Adrenal gland (tissue), 9 donors: ENCODE measurements at regions not wholly inside any gene's neighbourhood (a gene's known extent, or its start where the extent isn't known, plus 50 kb on each side); places are given as distances from the start of the nearest gene placed in this dataset.

Experiments
- DNase-seq, 7 donors: peaks; one replicate each; pipeline ENCODE4 v3.0.0-alpha.2; 2019 to 2020
- H3K27ac ChIP-seq, 5 donors: fragments of 200-600 bp; sonication (generic) in 4 of 5; 1 replicate in 3 of 5; 2 replicates in 2 of 5; pipeline versions ENCODE4 v1.5.1 to v1.8.0; 2016 to 2020; ENCODE audit warnings: mild to moderate bottlenecking in 1 of 5
- H3K27me3 ChIP-seq: fragments of 200-600 bp; 2 replicates; pipeline ENCODE4 v1.8.0; 2021
- H3K36me3 ChIP-seq, 2 donors: fragments of 200-600 bp; replicated peaks in 1 of 2; 1 replicate in 1 of 2; 2 replicates in 1 of 2; pipeline versions ENCODE4 v1.5.1 to v1.8.0; 2018 to 2022
- H3K4me1 ChIP-seq, 2 donors: fragments of 200-600 bp; replicated peaks in 1 of 2; 1 replicate in 1 of 2; 2 replicates in 1 of 2; pipeline versions ENCODE4 v1.5.1 to v1.8.0; 2018 to 2021
- H3K4me3 ChIP-seq, 4 donors: fragments of 200-600 bp; sonication (generic) in 3 of 4; one replicate each; pipeline ENCODE4 v1.5.1; 2016 to 2018
- H3K9me3 ChIP-seq, 3 donors: fragments of 200-600 bp; sonication (generic) in 1 of 3; replicated peaks in 1 of 3; 1 replicate in 2 of 3; 2 replicates in 1 of 3; pipeline versions ENCODE4 v1.5.1 to v1.8.0; 2016 to 2021
- POLR2A ChIP-seq, 2 donors: fragments of 450-650 bp; IDR thresholded peaks; one replicate each; pipeline ENCODE4 v1.6.1; 2017; ENCODE audit warnings: antibody characterized with exemption in 2 of 2, mild to moderate bottlenecking in 2 of 2, moderate library complexity in 1 of 2
- WGBS, 4 donors: extraction: QIAGEN DNeasy Blood & Tissue Kit in 2 of 4; methylation state at CpG; one replicate each; pipeline versions ENCODE4 v1.1.5 to v1.1.7; 2013 to 2017; 5-methylcytosine and 5-hydroxymethylcytosine counted together
- intact Hi-C, 2 donors: fragments of 100-400 bp; cut with DNase I; formaldehyde crosslinking; loops; one replicate each; pipeline versions ENCODE4 v1.14.1 to v1.15.0; 2022 to 2023
- TF ChIP-seq, protein P1 (sequence below), 6 experiments: fragments of 450-650 bp in 4 of 6; fragments of 200-600 bp in 2 of 6; sonication (generic) in 1 of 6; IDR thresholded peaks; 1 replicate in 5 of 6; 2 replicates in 1 of 6; pipeline versions ENCODE4 v1.5.1 to v1.8.0; 2016 to 2021; ENCODE audit warnings: antibody characterized with exemption in 6 of 6, mild to moderate bottlenecking in 2 of 6, moderate library complexity in 1 of 6
- donor health status: healthy with polysubstance abuse.
- donor health status: Bipolar disorder and iron deficiency.
- donor health status: DM: yes; HTN: yes; CAD: no.
- donor health status: DM: no; HTN: no; CAD: no.
- donor health status: DM: no; HTN: no; CAD: no.

DNA sequence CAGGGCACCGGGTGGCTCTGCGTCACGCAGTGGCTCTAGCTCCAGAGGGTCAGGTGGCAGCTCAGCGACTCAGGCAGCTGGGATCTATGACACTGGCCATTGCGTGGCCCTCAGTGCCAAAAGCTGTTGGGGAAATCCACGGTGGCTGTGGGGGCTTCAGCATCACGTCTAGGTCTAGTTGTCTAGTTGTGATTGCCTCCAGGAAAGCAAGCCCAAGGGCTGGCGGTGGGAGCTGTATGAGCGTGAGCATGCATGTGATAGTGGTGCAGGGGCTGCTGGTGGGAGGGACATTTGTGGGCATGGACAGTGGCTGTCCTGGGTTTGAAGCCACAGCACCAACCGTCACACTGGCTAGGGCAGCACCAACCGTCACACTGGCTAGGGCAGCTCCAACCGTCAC is 191.4 kb downstream of the THBS2 start:
- no peak overlapping the region for H3K4me3 ChIP-seq
- intact Hi-C loops = no loop called here
- H3K27me3 ChIP-seq = no peaks in the 10 kb centered on the region
- WGBS, 4 donors = 91 to 100% (median 95%) methylated on average over 1 to 12 of the region's 12 CpGs
- no peak overlapping the region for H3K27ac ChIP-seq
- H3K9me3 ChIP-seq = no peaks in the 10 kb centered on the region
- TF ChIP-seq, protein P1, sequence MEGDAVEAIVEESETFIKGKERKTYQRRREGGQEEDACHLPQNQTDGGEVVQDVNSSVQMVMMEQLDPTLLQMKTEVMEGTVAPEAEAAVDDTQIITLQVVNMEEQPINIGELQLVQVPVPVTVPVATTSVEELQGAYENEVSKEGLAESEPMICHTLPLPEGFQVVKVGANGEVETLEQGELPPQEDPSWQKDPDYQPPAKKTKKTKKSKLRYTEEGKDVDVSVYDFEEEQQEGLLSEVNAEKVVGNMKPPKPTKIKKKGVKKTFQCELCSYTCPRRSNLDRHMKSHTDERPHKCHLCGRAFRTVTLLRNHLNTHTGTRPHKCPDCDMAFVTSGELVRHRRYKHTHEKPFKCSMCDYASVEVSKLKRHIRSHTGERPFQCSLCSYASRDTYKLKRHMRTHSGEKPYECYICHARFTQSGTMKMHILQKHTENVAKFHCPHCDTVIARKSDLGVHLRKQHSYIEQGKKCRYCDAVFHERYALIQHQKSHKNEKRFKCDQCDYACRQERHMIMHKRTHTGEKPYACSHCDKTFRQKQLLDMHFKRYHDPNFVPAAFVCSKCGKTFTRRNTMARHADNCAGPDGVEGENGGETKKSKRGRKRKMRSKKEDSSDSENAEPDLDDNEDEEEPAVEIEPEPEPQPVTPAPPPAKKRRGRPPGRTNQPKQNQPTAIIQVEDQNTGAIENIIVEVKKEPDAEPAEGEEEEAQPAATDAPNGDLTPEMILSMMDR (IDR thresholded peaks at IDR 0.05) = no peak
- TF ChIP-seq POLR2A (IDR thresholded peaks at IDR 0.05) = no peak
- H3K36me3 ChIP-seq = no peaks in the 10 kb centered on the region
- DNase-seq = no peak
- no peaks in the 10 kb centered on the region for H3K4me1 ChIP-seq

- H3K27ac ChIP-seq = no peak overlapping the region
- H3K36me3 ChIP-seq = no peaks in the 10 kb centered on the region
- H3K27me3 ChIP-seq = no peaks in the 10 kb centered on the region
- DNase-seq = no peak
- intact Hi-C loops = no loop called here
- TF ChIP-seq POLR2A (IDR thresholded peaks at IDR 0.05) = no peak
- TF ChIP-seq, protein P1 (IDR thresholded peaks at IDR 0.05) = no peak
- 87 to 89% (median 87%) methylated on average over 12 of the region's 12 CpGs for WGBS, 4 donors
- no peaks in the 10 kb centered on the region for H3K4me1 ChIP-seq
- H3K9me3 ChIP-seq = no peaks in the 10 kb centered on the region
- no peak overlapping the region for H3K4me3 ChIP-seq
These were observed 195.0 kb downstream of the THBS2 start for GRCh38 chr6:169058634-169059033.

DNA sequence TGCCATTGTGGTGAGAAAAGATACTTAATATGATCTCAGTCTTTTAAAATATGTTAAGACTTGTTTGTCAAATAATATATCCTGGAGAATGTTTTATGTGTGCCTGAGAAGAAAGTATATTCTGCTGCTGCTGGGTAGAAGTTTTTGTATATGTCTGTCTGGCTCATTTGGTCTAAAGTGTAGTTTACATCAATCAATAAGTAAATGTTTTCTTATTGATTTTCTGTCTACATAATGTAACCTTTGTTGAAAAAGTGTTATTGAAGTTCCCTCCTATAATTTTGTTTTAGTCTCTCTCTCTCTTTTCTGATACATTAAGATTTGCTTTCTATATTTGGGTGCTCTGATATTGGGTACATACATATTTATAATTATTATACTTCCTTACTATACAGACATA is 201.2 kb downstream of the THBS2 start:
- DNase-seq = no peak
- H3K27ac ChIP-seq = no peak overlapping the region
- H3K36me3 ChIP-seq = no peaks in the 10 kb centered on the region
- no peaks in the 10 kb centered on the region for H3K4me1 ChIP-seq
- H3K9me3 ChIP-seq = no peaks in the 10 kb centered on the region
- H3K27me3 ChIP-seq = no peaks in the 10 kb centered on the region
- intact Hi-C loops = no loop called here
- no peak for TF ChIP-seq POLR2A (IDR thresholded peaks at IDR 0.05)
- no peak overlapping the region for H3K4me3 ChIP-seq

GRCh38 chr6:169051371-169051770 is 202.3 kb downstream of the THBS2 start:
- intact Hi-C loops = no loop called here
- no peak for DNase-seq

GRCh38 chr6:169048865-169049205 is 204.8 kb downstream of the THBS2 start:
- Histone ChIP-seq H3K27ac (no peak overlapping the region), H3K4me1 (peaks cover 7 to 12% of the 10 kb centered on the region in 2 donors), H3K4me3 (no peak overlapping the region), H3K9me3 (no peaks in the 10 kb centered on the region), H3K36me3 (no peaks in the 10 kb centered on the region), H3K27me3 (no peaks in the 10 kb centered on the region)
- 81 to 90% (median 86%) methylated on average over 11 of the region's 11 CpGs for WGBS, 4 donors
- no peak for TF ChIP-seq POLR2A (IDR thresholded peaks at IDR 0.05)
- TF ChIP-seq, protein P1 (IDR thresholded peaks at IDR 0.05) = no peak
- intact Hi-C loops = no loop called here
- DNase-seq = no peak

More at GRCh38 chr6:169051371-169051770, 202.3 kb downstream of the THBS2 start:
- 82 to 90% (median 84%) methylated on average over 1 of the region's 1 CpG for WGBS, 4 donors
- Histone ChIP-seq H3K27me3 (no peaks in the 10 kb centered on the region), H3K4me1 (no peaks in the 10 kb centered on the region), H3K36me3 (no peaks in the 10 kb centered on the region), H3K9me3 (no peaks in the 10 kb centered on the region), H3K27ac (no peak overlapping the region), H3K4me3 (no peak overlapping the region)
- TF ChIP-seq, protein P1 (IDR thresholded peaks at IDR 0.05) = no peak
